ENCODE measurements at regions not wholly inside any gene's neighbourhood (a gene's known extent, or its start where the extent isn't known, plus 50 kb on each side); places are given as distances from the start of the nearest gene placed in this dataset.

- Histone ChIP-seq H3K4me1 (ENCODE audit: insufficient read depth, low read length) (no peaks in the 10 kb centered on the region), H3K4me2 (ENCODE audit: insufficient read depth, low read length) (no peak overlapping the region), H3K79me2 (ENCODE audit: insufficient read depth, low read length) (no peaks in the 10 kb centered on the region), H3K9ac (ENCODE audit: low read depth, low read length) (no peak overlapping the region), H3K36me3 (ENCODE audit: insufficient read depth, low read length) (no peaks in the 10 kb centered on the region), H2AFZ (ENCODE audit: low read depth, low read length) (no peak overlapping the region), H3K9me3 (ENCODE audit: insufficient read depth, low read length, severe bottlenecking) (no peaks in the 10 kb centered on the region), H3K4me3 (ENCODE audit: low read depth in 1 of 2, low read length in 2 of 2) (no peak overlapping the region), H3K27ac (ENCODE audit: low read length) (no peak overlapping the region), H3K27me3 (ENCODE audit: insufficient read depth, low read length, poor library complexity) (no peaks in the 10 kb centered on the region), H4K20me1 (ENCODE audit: insufficient read depth, low read length) (no peaks in the 10 kb centered on the region)
- TF ChIP-seq EZH2 (IDR thresholded peaks at IDR 0.05; ENCODE audit: borderline replicate concordance, low read depth, low read length, severe bottlenecking): no peak
- TF ChIP-seq, protein P1, sequence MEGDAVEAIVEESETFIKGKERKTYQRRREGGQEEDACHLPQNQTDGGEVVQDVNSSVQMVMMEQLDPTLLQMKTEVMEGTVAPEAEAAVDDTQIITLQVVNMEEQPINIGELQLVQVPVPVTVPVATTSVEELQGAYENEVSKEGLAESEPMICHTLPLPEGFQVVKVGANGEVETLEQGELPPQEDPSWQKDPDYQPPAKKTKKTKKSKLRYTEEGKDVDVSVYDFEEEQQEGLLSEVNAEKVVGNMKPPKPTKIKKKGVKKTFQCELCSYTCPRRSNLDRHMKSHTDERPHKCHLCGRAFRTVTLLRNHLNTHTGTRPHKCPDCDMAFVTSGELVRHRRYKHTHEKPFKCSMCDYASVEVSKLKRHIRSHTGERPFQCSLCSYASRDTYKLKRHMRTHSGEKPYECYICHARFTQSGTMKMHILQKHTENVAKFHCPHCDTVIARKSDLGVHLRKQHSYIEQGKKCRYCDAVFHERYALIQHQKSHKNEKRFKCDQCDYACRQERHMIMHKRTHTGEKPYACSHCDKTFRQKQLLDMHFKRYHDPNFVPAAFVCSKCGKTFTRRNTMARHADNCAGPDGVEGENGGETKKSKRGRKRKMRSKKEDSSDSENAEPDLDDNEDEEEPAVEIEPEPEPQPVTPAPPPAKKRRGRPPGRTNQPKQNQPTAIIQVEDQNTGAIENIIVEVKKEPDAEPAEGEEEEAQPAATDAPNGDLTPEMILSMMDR (IDR thresholded peaks at IDR 0.05; ENCODE audit: borderline replicate concordance, extremely low read depth, low read length, poor library complexity, severe bottlenecking): no peak
- ATAC-seq (ENCODE audit: insufficient read depth, low read depth) (no peak), DNase-seq (no peak)
Measured at GRCh38 chr4:36722986-36723385, 441.6 kb downstream of the DTHD1 start.

GRCh38 chr4:36734334-36734733 lies 452.9 kb downstream of the DTHD1 start:
- no peak overlapping the region for H3K4me2 ChIP-seq (ENCODE audit: insufficient read depth, low read length)
- H3K27ac ChIP-seq (ENCODE audit: low read length): no peak overlapping the region
- H3K27me3 ChIP-seq (ENCODE audit: insufficient read depth, low read length, poor library complexity): no peaks in the 10 kb centered on the region
- H3K9me3 ChIP-seq (ENCODE audit: insufficient read depth, low read length, severe bottlenecking): no peaks in the 10 kb centered on the region
- no peak for DNase-seq
- no peak for ATAC-seq (ENCODE audit: insufficient read depth, low read depth)
- no peaks in the 10 kb centered on the region for H4K20me1 ChIP-seq (ENCODE audit: insufficient read depth, low read length)
- no peaks in the 10 kb centered on the region for H3K4me1 ChIP-seq (ENCODE audit: insufficient read depth, low read length)
- no peaks in the 10 kb centered on the region for H3K79me2 ChIP-seq (ENCODE audit: insufficient read depth, low read length)
- TF ChIP-seq, protein P1 (IDR thresholded peaks at IDR 0.05; ENCODE audit: borderline replicate concordance, extremely low read depth, low read length, poor library complexity, severe bottlenecking): no peak
- no peak for TF ChIP-seq EZH2 (IDR thresholded peaks at IDR 0.05; ENCODE audit: borderline replicate concordance, low read depth, low read length, severe bottlenecking)
- H3K9ac ChIP-seq (ENCODE audit: low read depth, low read length): no peak overlapping the region
- no peaks in the 10 kb centered on the region for H3K36me3 ChIP-seq (ENCODE audit: insufficient read depth, low read length)
- H3K4me3 ChIP-seq (ENCODE audit: low read depth in 1 of 2, low read length in 2 of 2): no peak overlapping the region
- H2AFZ ChIP-seq (ENCODE audit: low read depth, low read length): no peak overlapping the region

DNA sequence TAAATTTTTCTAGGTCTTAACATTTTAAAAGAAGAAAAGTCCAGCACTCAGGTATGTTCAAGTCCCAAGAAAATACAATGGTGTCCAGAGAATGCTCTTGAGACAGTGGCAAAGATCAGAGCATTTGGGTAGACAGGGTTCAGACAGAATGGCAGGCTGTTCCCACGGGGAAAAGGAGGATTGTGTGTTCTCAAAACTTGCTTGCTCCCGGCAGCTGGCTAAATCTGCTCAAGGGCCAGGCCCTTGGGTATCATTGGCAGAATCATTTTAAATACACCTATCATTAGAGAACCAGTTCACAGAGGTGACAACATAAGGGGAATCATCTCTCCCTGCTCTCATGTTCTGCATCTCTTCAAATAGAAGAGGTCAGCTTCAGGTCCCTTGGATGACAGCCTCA lies 456.3 kb downstream of the DTHD1 start:
- ATAC-seq (ENCODE audit: insufficient read depth, low read depth) (no peak), DNase-seq (no peak)
- H3K27ac ChIP-seq (ENCODE audit: low read length): no peak overlapping the region
- no peaks in the 10 kb centered on the region for H4K20me1 ChIP-seq (ENCODE audit: insufficient read depth, low read length)
- H3K4me3 ChIP-seq (ENCODE audit: low read depth in 1 of 2, low read length in 2 of 2): no peak overlapping the region
- no peaks in the 10 kb centered on the region for H3K27me3 ChIP-seq (ENCODE audit: insufficient read depth, low read length, poor library complexity)
- H2AFZ ChIP-seq (ENCODE audit: low read depth, low read length): no peak overlapping the region
- no peaks in the 10 kb centered on the region for H3K79me2 ChIP-seq (ENCODE audit: insufficient read depth, low read length)
- H3K36me3 ChIP-seq (ENCODE audit: insufficient read depth, low read length): no peaks in the 10 kb centered on the region
- no peaks in the 10 kb centered on the region for H3K4me1 ChIP-seq (ENCODE audit: insufficient read depth, low read length)
- H3K4me2 ChIP-seq (ENCODE audit: insufficient read depth, low read length): no peak overlapping the region
- TF ChIP-seq, protein P1 (IDR thresholded peaks at IDR 0.05; ENCODE audit: borderline replicate concordance, extremely low read depth, low read length, poor library complexity, severe bottlenecking): no peak
- TF ChIP-seq EZH2 (IDR thresholded peaks at IDR 0.05; ENCODE audit: borderline replicate concordance, low read depth, low read length, severe bottlenecking): no peak
- H3K9ac ChIP-seq (ENCODE audit: low read depth, low read length): no peak overlapping the region
- H3K9me3 ChIP-seq (ENCODE audit: insufficient read depth, low read length, severe bottlenecking): no peaks in the 10 kb centered on the region

DNA sequence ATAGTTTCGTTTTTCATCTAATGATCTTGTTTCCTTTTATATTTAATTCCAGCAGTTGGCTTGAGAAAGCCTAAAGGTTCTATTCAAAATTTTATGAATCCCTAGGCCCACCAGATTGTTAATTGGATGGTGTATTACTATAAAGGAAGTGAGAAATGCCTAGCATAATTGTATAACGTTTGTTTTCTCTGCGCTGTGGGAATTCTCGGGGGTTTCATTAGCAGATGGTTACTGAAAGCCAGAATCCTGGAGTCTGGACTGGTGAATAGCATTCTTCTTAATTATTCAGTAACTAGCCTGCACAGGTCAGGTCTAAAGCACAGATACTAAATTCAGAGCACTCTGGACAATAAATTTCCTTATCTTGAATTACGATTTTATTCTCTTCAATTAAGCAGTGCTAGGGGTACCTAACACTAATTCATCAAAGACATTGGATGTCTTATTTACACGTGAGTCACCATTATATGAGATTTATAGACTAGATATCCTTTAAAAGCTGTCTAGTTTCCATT lies 459.4 kb downstream of the DTHD1 start:
- no peak for ATAC-seq (ENCODE audit: insufficient read depth, low read depth)
- Histone ChIP-seq H3K9me3 (ENCODE audit: insufficient read depth, low read length, severe bottlenecking) (no peaks in the 10 kb centered on the region), H3K27ac (ENCODE audit: low read length) (no peak overlapping the region), H3K36me3 (ENCODE audit: insufficient read depth, low read length) (no peaks in the 10 kb centered on the region), H2AFZ (ENCODE audit: low read depth, low read length) (no peak overlapping the region), H3K4me3 (ENCODE audit: low read depth in 1 of 2, low read length in 2 of 2) (no peak overlapping the region), H3K9ac (ENCODE audit: low read depth, low read length) (no peak overlapping the region), H3K4me2 (ENCODE audit: insufficient read depth, low read length) (no peak overlapping the region), H3K4me1 (ENCODE audit: insufficient read depth, low read length) (no peaks in the 10 kb centered on the region), H3K27me3 (ENCODE audit: insufficient read depth, low read length, poor library complexity) (no peaks in the 10 kb centered on the region), H3K79me2 (ENCODE audit: insufficient read depth, low read length) (no peaks in the 10 kb centered on the region), H4K20me1 (ENCODE audit: insufficient read depth, low read length) (no peaks in the 10 kb centered on the region)
- DNase-seq: no peak
- no peak for TF ChIP-seq EZH2 (IDR thresholded peaks at IDR 0.05; ENCODE audit: borderline replicate concordance, low read depth, low read length, severe bottlenecking)
- TF ChIP-seq, protein P1 (IDR thresholded peaks at IDR 0.05; ENCODE audit: borderline replicate concordance, extremely low read depth, low read length, poor library complexity, severe bottlenecking): no peak
